SK-N-SH (cell line): ENCODE measurements at regions not wholly inside any gene's neighbourhood (a gene's known extent, or its start where the extent isn't known, plus 50 kb on each side); places are given as distances from the start of the nearest gene placed in this dataset.
A peak's percentile ranks its signal among the peaks of the same experiment; 100 is the strongest.

Experiments used
- CTCF ChIA-PET: fragments of 300-600, 350-600 bp; formaldehyde crosslinking; extraction: SDS; loops from one replicate; lab custom pipeline; 2021; lab: Yijun Ruan, JAX
- POLR2A ChIA-PET: fragments of 350-600 bp; sonication (Branson Sonifier 250); formaldehyde crosslinking; extraction: SDS; loops from one replicate; lab custom pipeline; 2020; ENCODE audit warnings: antibody characterized with exemption, inconsistent platforms; lab: Yijun Ruan, JAX
- DNase-seq: peaks from one replicate; pipeline ENCODE4 v3.0.0; 2012
- H2AFZ ChIP-seq: fragments of 200-600 bp; sonication (generic); 2 replicates; pipeline ENCODE4 v1.8.1; 2016; ENCODE audit warnings: antibody characterized with exemption, mild to moderate bottlenecking, low read depth
- H3F3A ChIP-seq: fragments of 200-600 bp; sonication (generic); replicated peaks from 2 replicates; pipeline ENCODE3; 2016; ENCODE audit warnings: antibody characterized with exemption, mild to moderate bottlenecking; ENCODE audit not compliant: insufficient read depth
- H3K27ac ChIP-seq, 2 experiments: fragments of 200-500 bp in 1 of 2; fragments of 200-600 bp in 1 of 2; sonication (Bioruptor generic) in 1 of 2; sonication (generic), shearing (Covaris generic) in 1 of 2; 2 replicates each; pipeline versions ENCODE4 v1.5.1 to v1.6.1; 2014 to 2016; ENCODE audit warnings: low read depth in 2 of 2, inconsistent platforms in 1 of 2, low read length in 1 of 2, mild to moderate bottlenecking in 1 of 2, mixed read lengths in 1 of 2
- H3K27me3 ChIP-seq: fragments of 200-600 bp; sonication (generic), shearing (Covaris generic); 2 replicates; pipeline ENCODE4 v1.6.1; 2016; ENCODE audit warnings: mixed run types; ENCODE audit not compliant: insufficient read depth
- H3K36me3 ChIP-seq, 2 experiments: fragments of 200-500 bp in 1 of 2; fragments of 200-600 bp in 1 of 2; sonication (Bioruptor generic) in 1 of 2; sonication (generic) in 1 of 2; replicated peaks in 1 of 2; 2 replicates each; pipeline versions ENCODE3 to v1.5.1; 2014 to 2016; ENCODE audit warnings: low read length in 1 of 2, mild to moderate bottlenecking in 1 of 2; ENCODE audit not compliant: insufficient read depth in 2 of 2, control insufficient read depth in 1 of 2
- H3K4me1 ChIP-seq, 2 experiments: fragments of 200-500 bp in 1 of 2; fragments of 200-600 bp in 1 of 2; sonication (Bioruptor generic) in 1 of 2; sonication (generic), shearing (Covaris generic) in 1 of 2; 2 replicates each; pipeline versions ENCODE4 v1.5.1 to v1.6.1; 2014 to 2016; ENCODE audit warnings: low read depth in 1 of 2, low read length in 1 of 2, mixed run types in 1 of 2; ENCODE audit not compliant: insufficient read depth in 2 of 2, control insufficient read depth in 1 of 2
- H3K4me2 ChIP-seq: fragments of 200-600 bp; sonication (generic), shearing (Covaris generic); 2 replicates; pipeline ENCODE4 v1.6.1; 2017; ENCODE audit warnings: mixed run types
- H3K4me3 ChIP-seq, 2 experiments: fragments of 200-500 bp in 1 of 2; fragments of 200-600 bp in 1 of 2; sonication (Bioruptor generic) in 1 of 2; sonication (generic), shearing (Covaris generic) in 1 of 2; 2 replicates each; pipeline versions ENCODE4 v1.5.1 to v1.8.1; 2014 to 2016; ENCODE audit warnings: low read depth in 2 of 2, inconsistent platforms in 1 of 2, low read length in 1 of 2, mild to moderate bottlenecking in 1 of 2, mixed read lengths in 1 of 2, moderate library complexity in 1 of 2
- H3K79me2 ChIP-seq: fragments of 200-600 bp; sonication (generic); 2 replicates; pipeline ENCODE4 v1.8.1; 2017; ENCODE audit warnings: mild to moderate bottlenecking; ENCODE audit not compliant: insufficient read depth
- H3K9ac ChIP-seq: fragments of 200-600 bp; sonication (generic); 2 replicates; pipeline ENCODE4 v1.6.1; 2017; ENCODE audit warnings: mixed run types
- H3K9me2 ChIP-seq: fragments of 200-600 bp; sonication (generic); 2 replicates; pipeline ENCODE4 v1.6.1; 2017; ENCODE audit warnings: mixed run types
- H3K9me3 ChIP-seq: fragments of 200-600 bp; sonication (generic); 2 replicates; pipeline ENCODE4 v1.6.1; 2017; ENCODE audit warnings: mixed run types, mild to moderate bottlenecking, moderate library complexity
- H4K20me1 ChIP-seq: fragments of 200-600 bp; sonication (generic); 2 replicates; pipeline ENCODE4 v1.6.1; 2017; ENCODE audit warnings: mild to moderate bottlenecking, mixed run types; ENCODE audit not compliant: insufficient read depth
- CTCF ChIP-seq: fragments of 200-600 bp; sonication (generic); IDR thresholded peaks from 2 replicates; pipeline ENCODE4 v1.6.1; 2017; ENCODE audit warnings: antibody characterized with exemption, mild to moderate bottlenecking, moderate library complexity
- EP300 ChIP-seq, 2 experiments: IDR thresholded peaks; 2 replicates each; pipeline versions ENCODE4 v1.4.0 to v1.6.1; 2012; ENCODE audit warnings: borderline replicate concordance in 1 of 2, low read depth in 1 of 2, low read length in 1 of 2
- FOXM1 ChIP-seq: IDR thresholded peaks from 2 replicates; pipeline ENCODE4 v1.4.0; 2012; ENCODE audit warnings: low read depth, mild to moderate bottlenecking
- JUND ChIP-seq: IDR thresholded peaks from 2 replicates; pipeline ENCODE4 v1.4.0; 2012
- PBX3 ChIP-seq: IDR thresholded peaks from 2 replicates; pipeline ENCODE4; 2012
- POLR2AphosphoS5 ChIP-seq: IDR thresholded peaks from 2 replicates; pipeline ENCODE4 v1.6.1; 2012; ENCODE audit warnings: low read depth, low read length
- RAD21 ChIP-seq: IDR thresholded peaks from 2 replicates; pipeline ENCODE4 v1.6.1; 2012; ENCODE audit warnings: mild to moderate bottlenecking, low read length
- RXRA ChIP-seq: IDR thresholded peaks from 2 replicates; pipeline ENCODE4 v1.4.0; 2012; ENCODE audit warnings: low read depth, mild to moderate bottlenecking, borderline replicate concordance
- SMC3 ChIP-seq: IDR thresholded peaks from 2 replicates; pipeline ENCODE4 v1.6.1; 2012; ENCODE audit warnings: low read depth, low read length, improper control_type of control experiment
- TCF12 ChIP-seq: IDR thresholded peaks from 2 replicates; pipeline ENCODE4 v1.4.0; 2012
- TEAD4 ChIP-seq: IDR thresholded peaks from 2 replicates; pipeline ENCODE4 v1.4.0; 2012; ENCODE audit warnings: mild to moderate bottlenecking, borderline replicate concordance; ENCODE audit not compliant: insufficient read depth
- YY1 ChIP-seq: IDR thresholded peaks from 2 replicates; pipeline ENCODE4 v1.4.0; 2012; ENCODE audit warnings: low read depth, mild to moderate bottlenecking
- ZBTB33 ChIP-seq: IDR thresholded peaks from 2 replicates; pipeline ENCODE4 v1.4.0; 2012; ENCODE audit warnings: low read depth, borderline replicate concordance
- WGBS: methylation state at CpG from one replicate; pipeline ENCODE4 v1.1.6; 2017; ENCODE audit warnings: low lambda C conversion rate; 5-methylcytosine and 5-hydroxymethylcytosine counted together

GRCh38 chr12:46983959-46984841 lies 95.2 kb upstream of the PCED1B start:
- H3K36me3 ChIP-seq: no peaks in the 10 kb centered on the region
- POLR2A ChIA-PET: no interaction called here
- peak overlapping the region; percentile 63 to 85 for H3K27ac ChIP-seq
- DNase-seq: peak; percentile 27
- H3K9me3 ChIP-seq: no peaks in the 10 kb centered on the region
- H4K20me1 ChIP-seq: no peaks in the 10 kb centered on the region
- H3K4me2 ChIP-seq: peak overlapping the region; percentile 67
- WGBS: 2% methylated on average over 7 of the region's 7 CpGs
- peak overlapping the region; percentile 73 for H2AFZ ChIP-seq
- CTCF ChIA-PET: interaction anchor here (1.0 to 3.4 kb wide), 8 partner anchors 17 to 902 kb away, joined by 3 to 14 read pairs (median 6); no protein-coding TSS in a partner anchor
- H3K4me3 ChIP-seq: peak overlapping the region; percentile 24 to 41; a peak in 3 of 4 replicates
- TF ChIP-seq FOXM1: no peak; the same call in 1 of the 2 replicates
- peak in 1 of 2 experiments; percentile 77; a peak in 1 of 4 replicates for TF ChIP-seq EP300 (IDR thresholded peaks at IDR 0.05; ENCODE audit: borderline replicate concordance in 1 of 2, low read depth in 1 of 2, low read length in 1 of 2)
- TF ChIP-seq PBX3: peak; percentile 72
- TF ChIP-seq TCF12: peak; percentile 43
- TF ChIP-seq CTCF: peak; percentile 89
- no peak for TF ChIP-seq ZBTB33
- peak; percentile 73 for TF ChIP-seq RAD21
- peak; percentile 74 for TF ChIP-seq SMC3
- TF ChIP-seq YY1: no peak
- TF ChIP-seq RXRA: peak; percentile 49; the same call in 1 of the 2 replicates
- TF ChIP-seq JUND: peak; percentile 29; the same call in 1 of the 2 replicates
- peak; percentile 29; the same call in 1 of the 2 replicates for TF ChIP-seq POLR2AphosphoS5
- TF ChIP-seq TEAD4: peak; percentile 54; the same call in 1 of the 2 replicates
- H3K79me2 ChIP-seq: no peaks in the 10 kb centered on the region
- H3K9me2 ChIP-seq: no peaks in the 10 kb centered on the region
- peaks cover 0 to 13% of the 10 kb centered on the region in 2 experiments for H3K4me1 ChIP-seq
- H3K27me3 ChIP-seq: no peaks in the 10 kb centered on the region
- no peaks in the 10 kb centered on the region for H3F3A ChIP-seq
- H3K9ac ChIP-seq: peak overlapping the region; percentile 60
